ENCODE measurements at regions not wholly inside any gene's neighbourhood (a gene's known extent, or its start where the extent isn't known, plus 50 kb on each side); places are given as distances from the start of the nearest gene placed in this dataset.

- no peak for TF ChIP-seq CTCF (conservative IDR thresholded peaks at IDR 0.05; ENCODE audit: low read length)
- TF ChIP-seq EZH2phosphoT487 (IDR thresholded peaks at IDR 0.05; ENCODE audit: borderline replicate concordance): no peak
Measured at GRCh38 chrX:4043951-4044350, 330.5 kb upstream of the PRKX start.

Measured in Loucy (cell line).